ENCODE measurements at regions not wholly inside any gene's neighbourhood (a gene's known extent, or its start where the extent isn't known, plus 50 kb on each side); places are given as distances from the start of the nearest gene placed in this dataset.

- Mint-ChIP-seq H3K4me3 (no peak overlapping the region), H3K4me1 (ENCODE audit: unreplicated experiment) (peaks cover 8% of the 10 kb centered on the region), H3K27ac (no peak overlapping the region), H3K9me3 (peaks cover 12% of the 10 kb centered on the region), H3K36me3 (peaks cover 3% of the 10 kb centered on the region), H3K27me3 (no peaks in the 10 kb centered on the region)
- no peak for DNase-seq (ENCODE audit: extremely low spot score, unreplicated experiment)
- TF ChIP-seq CTCF (conservative IDR thresholded peaks at IDR 0.05): no peak
Observed at GRCh38 chr2:6359964-6360363, 505.7 kb downstream of the CMPK2 start.

- Mint-ChIP-seq H3K4me3 (no peak overlapping the region), H3K36me3 (peaks cover 3% of the 10 kb centered on the region), H3K9me3 (peaks cover 12% of the 10 kb centered on the region), H3K27me3 (no peaks in the 10 kb centered on the region), H3K27ac (no peak overlapping the region), H3K4me1 (ENCODE audit: unreplicated experiment) (no peaks in the 10 kb centered on the region)
- no peak for DNase-seq (ENCODE audit: extremely low spot score, unreplicated experiment)
- TF ChIP-seq CTCF (conservative IDR thresholded peaks at IDR 0.05): no peak
Observed at GRCh38 chr2:6362671-6363450, 502.8 kb downstream of the CMPK2 start.

GRCh38 chr2:6368281-6368680 is 497.4 kb downstream of the CMPK2 start:
- Mint-ChIP-seq H3K4me1 (ENCODE audit: unreplicated experiment) (peaks cover 11% of the 10 kb centered on the region), H3K4me3 (no peak overlapping the region), H3K9me3 (no peaks in the 10 kb centered on the region), H3K27me3 (no peaks in the 10 kb centered on the region), H3K36me3 (no peaks in the 10 kb centered on the region), H3K27ac (no peak overlapping the region)
- no peak for TF ChIP-seq CTCF (conservative IDR thresholded peaks at IDR 0.05)
- DNase-seq (ENCODE audit: extremely low spot score, unreplicated experiment): no peak

- Mint-ChIP-seq H3K27me3 (no peaks in the 10 kb centered on the region), H3K27ac (no peak overlapping the region), H3K4me1 (ENCODE audit: unreplicated experiment) (peaks cover 11% of the 10 kb centered on the region), H3K36me3 (no peaks in the 10 kb centered on the region), H3K4me3 (no peak overlapping the region), H3K9me3 (no peaks in the 10 kb centered on the region)
- no peak for TF ChIP-seq CTCF (conservative IDR thresholded peaks at IDR 0.05)
- DNase-seq (ENCODE audit: extremely low spot score, unreplicated experiment): no peak
Observed at GRCh38 chr2:6369266-6369665, 496.4 kb downstream of the CMPK2 start.

- no peak for DNase-seq (ENCODE audit: extremely low spot score, unreplicated experiment)
- Mint-ChIP-seq H3K27ac (no peak overlapping the region), H3K36me3 (no peaks in the 10 kb centered on the region), H3K4me3 (peak overlapping the region; percentile 31), H3K9me3 (no peaks in the 10 kb centered on the region), H3K27me3 (no peaks in the 10 kb centered on the region), H3K4me1 (ENCODE audit: unreplicated experiment) (peaks cover 11% of the 10 kb centered on the region)
- no peak for TF ChIP-seq CTCF (conservative IDR thresholded peaks at IDR 0.05)
Observed at GRCh38 chr2:6370753-6371551, 494.8 kb downstream of the CMPK2 start.

All from type B pancreatic cell (in vitro differentiated cells).